Dedifferentiated amniotic fluid mesenchymal stem cell (primary cell): ENCODE measurements at regions not wholly inside any gene's neighbourhood (a gene's known extent, or its start where the extent isn't known, plus 50 kb on each side); places are given as distances from the start of the nearest gene placed in this dataset.

Experiments
- DNase-seq: peaks from one replicate; pipeline ENCODE4 v3.0.0-alpha.2; 2016; ENCODE audit errors: extremely low spot score

DNA sequence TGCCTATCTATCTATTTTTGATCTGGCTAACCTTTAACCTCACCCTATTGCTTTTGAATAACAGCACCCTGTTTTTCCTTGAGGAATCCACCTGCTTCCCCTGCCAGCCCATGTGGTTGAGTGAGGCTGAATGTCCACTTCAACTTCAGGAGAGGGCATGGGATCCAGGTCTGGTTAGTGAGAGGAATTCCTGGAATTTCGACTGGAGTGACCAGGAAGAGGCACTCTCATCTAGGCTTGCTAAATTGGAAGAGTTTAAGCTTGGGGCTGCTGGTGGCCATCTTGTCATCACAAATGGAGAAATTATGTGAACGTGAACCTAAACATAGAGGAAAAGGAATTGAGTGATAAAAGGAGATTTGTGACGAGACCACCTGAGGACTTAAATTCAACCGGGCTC is 322.1 kb downstream of the OSTF1 start:
- no peak for DNase-seq

DNA sequence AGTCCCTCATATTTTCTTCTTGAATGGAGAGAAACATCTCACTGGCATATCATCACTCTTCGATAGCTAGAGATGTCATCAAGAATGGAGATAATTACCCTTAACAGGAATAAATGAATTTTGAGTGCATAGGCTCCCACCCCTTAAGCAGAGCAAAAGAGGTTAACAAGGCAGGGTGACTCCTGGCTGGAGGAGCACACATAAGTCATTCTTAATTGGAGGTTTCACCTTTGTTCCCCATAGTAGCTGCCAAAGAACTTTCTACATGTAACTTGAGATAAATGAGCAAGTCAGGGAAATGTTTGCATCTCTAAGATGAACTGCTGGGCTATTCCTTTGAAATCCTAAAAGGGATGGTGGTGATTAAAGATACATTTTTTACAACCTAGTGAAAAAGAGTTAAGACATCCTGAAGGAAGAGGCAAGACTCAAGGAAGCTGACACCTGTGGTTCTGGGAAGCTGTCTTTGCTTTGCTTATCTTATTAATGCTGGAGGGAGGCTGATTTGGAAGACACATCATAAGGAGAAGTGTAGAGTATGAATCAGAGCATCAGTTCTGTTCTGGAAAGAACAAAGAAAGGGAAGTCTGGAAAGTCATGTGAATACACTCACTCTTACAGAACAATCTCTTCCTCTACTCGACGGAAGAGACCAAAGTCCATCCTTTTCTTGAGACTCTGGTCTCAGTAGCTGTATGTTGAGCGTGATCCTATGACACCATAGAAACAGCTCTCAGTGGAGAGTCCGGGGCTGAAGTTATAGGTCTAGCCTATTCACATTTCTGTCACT is 326.3 kb downstream of the OSTF1 start:
- DNase-seq: no peak

DNA sequence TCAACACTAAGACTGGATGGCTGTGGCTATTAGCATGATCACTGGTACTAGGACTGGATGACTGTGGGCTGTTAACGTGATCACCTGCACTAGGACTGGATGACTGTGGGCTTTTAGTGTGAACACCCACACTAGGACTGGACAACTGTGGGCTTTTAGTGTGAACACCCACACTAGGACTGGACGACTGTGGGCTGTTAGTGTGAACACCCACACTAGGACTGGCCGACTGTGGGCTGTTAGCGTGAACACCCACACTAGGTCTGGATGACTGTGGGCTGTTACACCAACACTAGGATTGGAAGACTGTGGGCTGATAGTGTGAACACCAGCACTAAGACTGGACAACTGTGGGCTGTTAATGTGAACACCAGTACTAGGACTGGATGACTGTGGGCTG is 329.2 kb downstream of the OSTF1 start:
- no peak for DNase-seq

DNA sequence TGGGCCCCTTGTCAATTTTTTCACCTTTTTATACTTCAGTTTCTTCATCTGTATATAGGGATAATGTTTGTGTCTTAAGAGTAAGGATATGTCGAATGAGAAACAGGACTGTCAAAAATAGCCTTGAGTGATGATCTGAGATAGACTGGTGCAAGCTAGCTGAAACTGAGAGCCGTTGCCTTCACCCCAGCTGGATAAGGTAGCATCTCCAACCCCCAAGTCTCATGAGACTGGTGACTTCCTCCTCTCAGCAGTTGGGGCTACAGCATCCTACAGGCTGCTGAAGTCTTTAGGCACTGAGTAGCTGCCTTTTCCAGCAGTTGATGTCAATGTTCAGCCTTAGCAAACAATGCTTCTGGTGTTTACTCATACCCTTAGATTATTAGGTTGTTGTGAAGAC is 330.2 kb downstream of the OSTF1 start:
- no peak for DNase-seq

DNA sequence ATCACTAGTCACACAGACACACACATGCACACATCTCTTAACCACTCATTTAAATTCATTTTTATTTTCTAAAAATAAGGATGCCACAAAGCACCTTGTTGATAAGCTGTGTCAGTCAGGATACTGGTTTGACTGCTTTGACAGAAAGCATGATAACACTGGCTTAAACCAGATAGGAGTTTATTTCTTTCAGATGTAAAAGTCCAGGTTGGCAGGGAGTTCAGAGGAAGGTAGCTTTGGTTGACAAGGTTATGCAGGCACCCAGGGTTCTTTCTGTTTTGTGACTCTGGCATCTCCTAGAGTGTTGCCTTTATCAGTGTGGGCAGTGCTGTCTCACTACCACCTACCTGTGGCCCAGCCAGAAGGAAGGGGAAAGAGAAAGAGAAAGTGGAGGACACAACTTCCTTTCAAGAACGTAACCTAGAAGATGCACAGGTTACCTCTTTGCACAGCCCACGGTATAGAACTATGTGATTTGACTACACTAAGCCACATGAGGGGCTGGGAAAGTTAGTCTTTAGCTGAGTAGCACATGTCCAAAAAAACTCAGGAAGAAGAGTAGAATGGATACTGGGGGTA is 334.7 kb downstream of the OSTF1 start:
- no peak for DNase-seq

GRCh38 chr9:75429531-75430475 is 341.5 kb downstream of the OSTF1 start:
- DNase-seq: no peak

DNA sequence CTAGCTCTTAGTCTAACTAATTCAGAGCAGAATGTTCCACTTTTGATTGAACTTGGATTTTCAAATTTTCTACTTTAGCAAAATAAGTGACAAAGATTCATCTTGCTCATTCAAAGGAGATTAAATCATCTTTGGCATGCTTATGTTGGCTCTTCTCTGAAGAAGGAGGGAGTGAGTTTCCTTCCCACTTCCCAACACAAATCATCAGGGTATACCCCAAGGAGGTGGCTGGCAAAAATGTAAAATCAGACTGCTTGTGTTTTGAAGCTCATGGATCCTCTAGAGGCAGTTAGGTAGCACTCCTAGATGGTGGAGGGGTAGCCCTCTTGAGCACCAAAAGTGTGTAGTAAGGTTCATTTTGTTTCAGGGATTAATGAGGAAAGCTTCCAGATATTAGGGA is 343.1 kb downstream of the OSTF1 start:
- DNase-seq: no peak

DNA sequence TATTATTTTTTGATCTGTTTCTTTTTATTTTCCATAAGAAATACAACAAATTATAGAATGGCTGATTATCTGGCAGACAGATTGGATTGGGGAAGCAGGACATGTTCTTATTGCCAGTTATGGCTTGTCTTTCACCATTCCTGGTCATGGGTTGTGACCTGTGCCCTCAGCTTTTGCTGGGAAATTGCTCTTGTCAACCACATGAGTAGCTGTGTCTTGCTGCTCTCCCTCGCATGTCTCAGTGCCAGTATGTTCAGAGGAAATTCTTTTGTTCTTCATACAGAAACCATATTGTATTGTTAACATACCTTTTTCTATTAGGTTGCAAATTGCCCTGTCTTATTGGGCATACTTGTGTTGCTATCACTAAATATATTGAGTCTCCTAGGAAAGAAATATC is 344.1 kb downstream of the OSTF1 start:
- no peak for DNase-seq

- no peak for DNase-seq
Measured at GRCh38 chr9:75432888-75433287, 344.6 kb downstream of the OSTF1 start.

DNA sequence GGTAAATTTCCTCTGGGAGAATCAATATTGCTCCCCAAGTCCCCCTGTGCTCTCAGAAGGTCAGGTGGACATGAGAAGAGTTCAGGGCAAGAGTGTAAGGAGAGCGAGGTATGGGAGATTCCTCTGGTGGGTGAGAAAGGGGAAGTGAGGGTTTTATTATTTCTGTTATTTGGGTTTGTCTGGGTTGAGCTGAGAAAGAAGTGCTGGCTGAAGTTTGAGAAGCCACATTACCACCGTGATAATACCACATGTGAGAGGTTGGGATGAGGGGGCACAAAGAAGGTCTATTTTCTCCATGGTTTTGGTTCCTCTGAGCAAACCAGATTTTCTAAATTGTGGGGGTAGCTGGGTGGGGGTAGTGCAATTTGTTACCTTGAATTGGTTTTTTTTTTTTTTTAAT is 350.4 kb downstream of the OSTF1 start:
- no peak for DNase-seq

GRCh38 chr9:75440914-75441313 is 352.6 kb downstream of the OSTF1 start:
- DNase-seq: no peak

- no peak for DNase-seq
Measured at GRCh38 chr9:75445144-75445543, 356.8 kb downstream of the OSTF1 start.

- DNase-seq: no peak
Measured at GRCh38 chr9:75447281-75447680, 359.0 kb downstream of the OSTF1 start.

DNA sequence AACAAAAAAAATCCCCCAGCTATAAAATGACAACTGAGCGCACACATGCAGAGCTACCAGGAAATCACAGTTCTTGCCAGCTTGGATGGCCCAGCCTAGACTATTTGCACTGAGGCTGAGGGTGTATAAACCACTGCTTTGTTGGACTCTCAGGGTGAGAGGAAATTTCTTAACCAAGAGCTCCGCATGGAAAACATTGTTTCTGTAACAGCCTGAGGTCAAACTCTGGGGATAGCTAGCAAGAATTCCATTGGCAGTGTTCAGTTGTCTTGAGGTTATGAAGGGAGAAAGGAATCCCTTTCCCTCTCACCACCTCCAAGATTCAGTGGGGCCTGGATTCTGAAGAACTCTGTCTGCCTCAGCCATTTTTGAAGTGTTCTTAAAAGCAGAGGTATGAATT is 360.0 kb downstream of the OSTF1 start:
- DNase-seq: no peak

GRCh38 chr9:75448955-75449354 is 360.6 kb downstream of the OSTF1 start:
- DNase-seq: no peak

- DNase-seq: no peak
Measured at GRCh38 chr9:75451045-75451444, 362.7 kb downstream of the OSTF1 start.

GRCh38 chr9:75451505-75451904 is 363.2 kb downstream of the OSTF1 start:
- no peak for DNase-seq

DNA sequence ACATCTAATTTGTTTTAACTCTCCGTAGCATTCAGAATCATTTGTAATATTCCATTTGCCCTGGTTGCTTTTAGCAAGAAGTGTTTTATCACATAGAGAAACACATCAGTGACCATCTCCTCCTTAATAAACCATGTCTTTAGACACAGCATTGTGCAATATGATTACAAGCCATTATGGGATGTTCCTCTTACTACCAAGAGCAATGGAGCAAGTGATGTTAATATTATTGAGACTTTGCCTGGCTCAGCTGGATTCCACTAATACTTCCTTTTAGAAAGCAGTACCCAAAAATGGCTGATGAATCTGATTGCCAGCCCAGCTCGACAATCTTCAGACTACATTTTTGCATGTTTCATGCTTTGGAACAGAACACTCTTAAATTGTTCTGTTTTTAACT is 364.2 kb downstream of the OSTF1 start:
- no peak for DNase-seq

DNA sequence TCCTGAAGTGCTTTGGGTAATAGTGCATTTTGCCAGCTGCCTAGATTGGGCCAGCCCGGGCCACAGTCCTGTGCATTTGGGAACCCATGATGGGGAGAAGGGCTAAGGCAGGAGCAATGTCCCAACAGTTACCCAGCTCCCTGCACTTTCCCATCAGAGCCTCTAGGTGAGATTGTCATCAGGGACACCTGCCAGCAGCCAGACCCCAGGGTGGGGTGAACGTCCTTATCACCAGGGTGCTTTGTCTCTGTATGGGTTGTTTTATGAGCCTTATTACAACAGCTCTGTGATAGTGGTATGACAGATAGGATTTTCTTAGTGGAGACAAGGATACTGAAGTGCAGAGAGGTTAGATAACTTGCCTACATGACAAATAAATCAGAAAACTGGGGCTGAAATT is 365.7 kb downstream of the OSTF1 start:
- no peak for DNase-seq

DNA sequence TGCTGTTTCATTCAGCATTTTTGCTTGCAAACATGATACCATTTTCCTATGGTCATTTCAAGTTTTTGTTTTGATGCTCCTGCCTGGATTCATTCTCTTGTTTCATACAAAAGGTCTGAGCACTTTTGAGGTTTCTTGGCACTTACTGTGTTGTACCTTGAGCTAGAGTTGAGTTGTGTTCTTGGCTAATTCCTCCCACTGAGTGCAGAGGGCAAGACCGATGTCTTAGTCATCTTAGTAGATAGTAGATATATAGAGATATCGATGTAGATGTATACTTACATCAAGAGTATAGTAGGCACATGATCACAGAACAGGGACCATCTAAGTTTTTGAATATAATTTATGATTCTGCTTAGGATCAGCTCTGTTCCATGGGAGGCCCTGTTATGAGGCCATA is 366.6 kb downstream of the OSTF1 start:
- DNase-seq: no peak

DNA sequence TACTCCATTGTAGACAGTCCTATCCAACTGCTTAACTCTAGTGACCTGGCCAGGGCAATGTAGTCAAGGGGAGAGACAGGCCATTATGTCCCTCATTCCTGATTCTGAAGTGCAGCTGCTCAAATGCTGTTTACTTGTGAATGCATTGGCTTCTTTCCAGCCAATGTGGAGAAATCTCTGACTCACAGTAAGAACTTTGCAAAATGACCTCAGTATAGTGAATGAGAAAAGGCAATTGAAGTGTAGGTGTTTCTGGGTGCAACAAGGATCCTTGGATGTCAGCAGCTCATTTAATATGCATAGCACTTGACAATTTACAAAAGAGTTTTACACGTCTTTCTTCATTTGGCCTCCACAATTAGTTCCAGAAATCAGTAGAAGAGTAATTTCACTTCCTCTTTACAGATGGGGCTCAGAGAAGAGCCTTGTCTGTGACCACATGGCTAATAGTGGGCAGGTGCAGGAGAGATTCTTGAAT is 367.2 kb downstream of the OSTF1 start:
- DNase-seq: no peak

DNA sequence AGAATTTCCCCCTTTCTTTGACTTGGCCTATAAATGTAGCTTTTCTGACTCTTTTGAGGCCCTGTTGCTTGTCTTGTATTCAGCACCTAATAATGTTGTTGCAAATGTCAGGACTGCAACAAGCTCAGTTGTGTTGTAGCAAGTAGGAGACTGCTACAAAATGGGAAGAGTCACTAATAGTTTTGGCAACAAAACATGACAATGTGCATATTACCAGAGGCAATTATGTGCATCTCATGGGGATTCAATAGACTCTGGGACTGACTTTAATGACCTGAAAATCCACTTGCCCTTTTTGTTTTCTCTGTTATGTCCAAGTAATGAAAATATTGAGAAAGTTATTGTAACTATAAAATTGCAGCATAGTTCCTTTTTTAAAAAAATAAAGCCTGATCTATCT is 368.4 kb downstream of the OSTF1 start:
- no peak for DNase-seq
